PFSK-1 (cell line): ENCODE measurements at regions not wholly inside any gene's neighbourhood (a gene's known extent, or its start where the extent isn't known, plus 50 kb on each side); places are given as distances from the start of the nearest gene placed in this dataset.

Experiments
- FOXP2 ChIP-seq: optimal IDR thresholded peaks from 2 replicates; pipeline ENCODE3; 2011; ENCODE audit warnings: borderline replicate concordance, control low read depth, inconsistent platforms; ENCODE audit not compliant: insufficient read depth; ENCODE audit errors: extremely low read length, extremely low read depth
- POLR2AphosphoS5 ChIP-seq: IDR thresholded peaks from 2 replicates; pipeline ENCODE4 v1.6.1; 2012; ENCODE audit warnings: low read depth, mild to moderate bottlenecking, control low read depth, low read length, moderate library complexity
- SIN3A ChIP-seq: IDR thresholded peaks from 2 replicates; pipeline ENCODE4 v1.6.1; 2012; ENCODE audit warnings: mild to moderate bottlenecking, low read length, moderate library complexity, borderline replicate concordance; ENCODE audit not compliant: insufficient read depth
- TAF1 ChIP-seq: IDR thresholded peaks from 2 replicates; pipeline ENCODE4 v1.6.1; 2012; ENCODE audit warnings: low read length, control low read depth, borderline replicate concordance; ENCODE audit not compliant: insufficient read depth
- TF ChIP-seq, protein P1 (sequence below), 2 experiments: IDR thresholded peaks; 2 replicates each; pipeline versions ENCODE4 v1.6.1 to v1.8.0; 2011 to 2012; ENCODE audit warnings: low read depth in 2 of 2, low read length in 2 of 2, control low read depth in 1 of 2, inconsistent platforms in 1 of 2, mild to moderate bottlenecking in 1 of 2, moderate library complexity in 1 of 2; ENCODE audit not compliant: insufficient read depth in 1 of 2

DNA sequence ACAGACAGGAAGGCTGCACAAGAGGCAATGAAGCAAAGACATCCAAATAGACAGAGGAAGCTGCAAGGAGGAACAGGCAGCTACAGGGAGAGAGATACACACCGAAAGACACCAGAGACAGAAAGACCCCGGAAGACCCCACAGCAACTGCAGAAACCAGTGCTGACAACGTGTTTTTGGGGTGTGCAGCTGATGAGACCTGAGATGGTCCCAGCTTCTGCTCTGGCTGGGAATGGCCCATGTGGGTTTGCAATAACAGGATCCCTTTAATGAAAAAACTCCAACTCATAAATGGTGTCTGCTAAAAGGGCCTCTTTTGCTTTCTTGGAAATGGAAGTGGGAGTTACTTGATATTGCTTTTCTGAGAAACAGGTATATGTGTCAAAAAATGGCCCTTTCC, 101.5 kb upstream of the CDH11 start:
- TF ChIP-seq TAF1: no peak
- no peak for TF ChIP-seq FOXP2
- TF ChIP-seq POLR2AphosphoS5: no peak
- TF ChIP-seq, protein P1, sequence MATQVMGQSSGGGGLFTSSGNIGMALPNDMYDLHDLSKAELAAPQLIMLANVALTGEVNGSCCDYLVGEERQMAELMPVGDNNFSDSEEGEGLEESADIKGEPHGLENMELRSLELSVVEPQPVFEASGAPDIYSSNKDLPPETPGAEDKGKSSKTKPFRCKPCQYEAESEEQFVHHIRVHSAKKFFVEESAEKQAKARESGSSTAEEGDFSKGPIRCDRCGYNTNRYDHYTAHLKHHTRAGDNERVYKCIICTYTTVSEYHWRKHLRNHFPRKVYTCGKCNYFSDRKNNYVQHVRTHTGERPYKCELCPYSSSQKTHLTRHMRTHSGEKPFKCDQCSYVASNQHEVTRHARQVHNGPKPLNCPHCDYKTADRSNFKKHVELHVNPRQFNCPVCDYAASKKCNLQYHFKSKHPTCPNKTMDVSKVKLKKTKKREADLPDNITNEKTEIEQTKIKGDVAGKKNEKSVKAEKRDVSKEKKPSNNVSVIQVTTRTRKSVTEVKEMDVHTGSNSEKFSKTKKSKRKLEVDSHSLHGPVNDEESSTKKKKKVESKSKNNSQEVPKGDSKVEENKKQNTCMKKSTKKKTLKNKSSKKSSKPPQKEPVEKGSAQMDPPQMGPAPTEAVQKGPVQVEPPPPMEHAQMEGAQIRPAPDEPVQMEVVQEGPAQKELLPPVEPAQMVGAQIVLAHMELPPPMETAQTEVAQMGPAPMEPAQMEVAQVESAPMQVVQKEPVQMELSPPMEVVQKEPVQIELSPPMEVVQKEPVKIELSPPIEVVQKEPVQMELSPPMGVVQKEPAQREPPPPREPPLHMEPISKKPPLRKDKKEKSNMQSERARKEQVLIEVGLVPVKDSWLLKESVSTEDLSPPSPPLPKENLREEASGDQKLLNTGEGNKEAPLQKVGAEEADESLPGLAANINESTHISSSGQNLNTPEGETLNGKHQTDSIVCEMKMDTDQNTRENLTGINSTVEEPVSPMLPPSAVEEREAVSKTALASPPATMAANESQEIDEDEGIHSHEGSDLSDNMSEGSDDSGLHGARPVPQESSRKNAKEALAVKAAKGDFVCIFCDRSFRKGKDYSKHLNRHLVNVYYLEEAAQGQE (IDR thresholded peaks at IDR 0.05; ENCODE audit: insufficient read depth in 1 of 2, low read depth in 2 of 2, low read length in 2 of 2): no peak
- no peak for TF ChIP-seq SIN3A
